ENCODE measurements at regions not wholly inside any gene's neighbourhood (a gene's known extent, or its start where the extent isn't known, plus 50 kb on each side); places are given as distances from the start of the nearest gene placed in this dataset.

DNA sequence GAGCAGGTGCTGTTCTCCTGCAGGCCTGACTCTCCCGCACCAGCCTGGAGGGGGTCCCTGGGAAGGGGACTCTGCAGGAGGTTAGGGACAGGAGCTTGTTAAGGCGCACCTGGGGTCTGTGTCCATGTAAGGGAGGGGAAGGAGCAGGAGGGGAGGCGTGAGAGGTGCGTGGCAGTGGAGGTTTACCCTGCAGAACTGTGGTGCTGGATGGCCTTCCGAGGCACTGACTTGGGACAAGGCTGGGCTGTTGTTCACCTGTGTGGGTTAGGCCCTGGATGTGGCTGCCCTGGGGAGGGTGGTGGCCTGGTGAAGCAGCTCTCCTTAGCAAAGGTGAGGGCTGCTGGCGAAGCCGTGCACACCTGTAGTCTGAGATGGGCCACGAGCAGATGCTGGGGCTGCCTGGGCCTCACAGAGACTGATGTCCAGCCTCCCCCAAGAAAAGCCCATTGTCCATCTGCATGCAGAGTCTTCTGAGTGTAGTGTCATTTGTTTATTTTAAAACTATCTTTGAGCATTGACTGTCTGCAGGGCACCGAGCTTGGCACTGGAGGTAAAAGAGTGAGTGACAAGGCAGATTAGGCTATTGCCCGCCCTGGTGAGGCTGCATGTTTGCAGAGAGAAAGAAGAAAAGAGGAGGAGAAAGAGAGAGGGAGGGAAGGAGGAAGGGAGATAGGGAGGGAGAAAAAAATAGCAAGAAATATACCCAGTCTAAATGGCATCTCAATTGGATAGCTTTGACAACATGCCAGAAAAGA is 225.3 kb downstream of the GLRX3 start:
- DNase-seq = no peak
- no peaks in the 10 kb centered on the region for H3K4me1 Mint-ChIP-seq (ENCODE audit: low read depth, unreplicated experiment)
- H3K27ac Mint-ChIP-seq (ENCODE audit: unreplicated experiment) = no peak overlapping the region
- CTCF ChIA-PET = no interaction called here
- H3K9me3 Mint-ChIP-seq (ENCODE audit: low read depth, unreplicated experiment) = peaks cover 16% of the 10 kb centered on the region
- H3K4me3 Mint-ChIP-seq (ENCODE audit: low read depth, unreplicated experiment) = no peak overlapping the region
- no peak for TF ChIP-seq CTCF (IDR thresholded peaks at IDR 0.05; ENCODE audit: unreplicated experiment)
- BruUV-seq (replicated peaks) = no TSS peak
- no peaks in the 10 kb centered on the region for H3K27me3 Mint-ChIP-seq (ENCODE audit: unreplicated experiment)
- no peaks in the 10 kb centered on the region for H3K36me3 Mint-ChIP-seq (ENCODE audit: insufficient read depth, unreplicated experiment)
- intact Hi-C loops (cut with micrococcal nuclease; ENCODE audit: unreplicated experiment) = no loop called here

DNA sequence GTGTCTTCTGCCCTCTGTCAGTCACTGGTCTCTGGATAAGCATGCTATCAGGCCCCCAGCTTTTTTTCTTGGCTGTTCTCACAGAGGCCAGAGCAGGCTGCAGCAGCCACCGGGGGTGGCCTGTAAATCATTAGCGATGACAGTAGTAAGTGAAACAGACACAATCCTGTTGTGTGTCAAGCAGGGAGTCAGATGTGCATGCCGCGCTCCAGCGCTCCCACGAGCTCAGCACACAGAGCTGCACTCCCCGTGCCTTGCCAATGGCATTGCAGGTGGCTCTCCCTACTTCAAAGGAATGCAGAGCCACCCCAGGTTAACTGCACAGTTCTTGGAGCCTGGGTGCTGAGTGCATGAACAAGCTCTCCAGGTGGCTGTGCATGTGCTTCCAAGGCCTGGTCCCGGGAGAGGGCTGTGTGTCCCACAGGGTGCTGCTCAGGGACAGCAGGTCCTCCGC is 226.1 kb downstream of the GLRX3 start:
- no TSS peak for BruUV-seq (replicated peaks)
- CTCF ChIA-PET = no interaction called here
- Mint-ChIP-seq H3K4me1 (ENCODE audit: low read depth, unreplicated experiment) (no peaks in the 10 kb centered on the region), H3K27me3 (ENCODE audit: unreplicated experiment) (no peaks in the 10 kb centered on the region), H3K9me3 (ENCODE audit: low read depth, unreplicated experiment) (peaks cover 16% of the 10 kb centered on the region), H3K27ac (ENCODE audit: unreplicated experiment) (no peak overlapping the region), H3K4me3 (ENCODE audit: low read depth, unreplicated experiment) (no peak overlapping the region), H3K36me3 (ENCODE audit: insufficient read depth, unreplicated experiment) (no peaks in the 10 kb centered on the region)
- intact Hi-C loops (cut with micrococcal nuclease; ENCODE audit: unreplicated experiment) = no loop called here
- TF ChIP-seq CTCF (IDR thresholded peaks at IDR 0.05; ENCODE audit: unreplicated experiment) = no peak
- no peak for DNase-seq

GRCh38 chr10:130363051-130363450 is 226.9 kb downstream of the GLRX3 start:
- no peaks in the 10 kb centered on the region for H3K4me1 Mint-ChIP-seq (ENCODE audit: low read depth, unreplicated experiment)
- CTCF ChIA-PET = no interaction called here
- no peaks in the 10 kb centered on the region for H3K36me3 Mint-ChIP-seq (ENCODE audit: insufficient read depth, unreplicated experiment)
- H3K27ac Mint-ChIP-seq (ENCODE audit: unreplicated experiment) = no peak overlapping the region
- DNase-seq = no peak
- no peak for TF ChIP-seq CTCF (IDR thresholded peaks at IDR 0.05; ENCODE audit: unreplicated experiment)
- peaks cover 15% of the 10 kb centered on the region for H3K9me3 Mint-ChIP-seq (ENCODE audit: low read depth, unreplicated experiment)
- no peaks in the 10 kb centered on the region for H3K27me3 Mint-ChIP-seq (ENCODE audit: unreplicated experiment)
- no TSS peak for BruUV-seq (replicated peaks)
- no peak overlapping the region for H3K4me3 Mint-ChIP-seq (ENCODE audit: low read depth, unreplicated experiment)
- intact Hi-C loops (cut with micrococcal nuclease; ENCODE audit: unreplicated experiment) = no loop called here

DNA sequence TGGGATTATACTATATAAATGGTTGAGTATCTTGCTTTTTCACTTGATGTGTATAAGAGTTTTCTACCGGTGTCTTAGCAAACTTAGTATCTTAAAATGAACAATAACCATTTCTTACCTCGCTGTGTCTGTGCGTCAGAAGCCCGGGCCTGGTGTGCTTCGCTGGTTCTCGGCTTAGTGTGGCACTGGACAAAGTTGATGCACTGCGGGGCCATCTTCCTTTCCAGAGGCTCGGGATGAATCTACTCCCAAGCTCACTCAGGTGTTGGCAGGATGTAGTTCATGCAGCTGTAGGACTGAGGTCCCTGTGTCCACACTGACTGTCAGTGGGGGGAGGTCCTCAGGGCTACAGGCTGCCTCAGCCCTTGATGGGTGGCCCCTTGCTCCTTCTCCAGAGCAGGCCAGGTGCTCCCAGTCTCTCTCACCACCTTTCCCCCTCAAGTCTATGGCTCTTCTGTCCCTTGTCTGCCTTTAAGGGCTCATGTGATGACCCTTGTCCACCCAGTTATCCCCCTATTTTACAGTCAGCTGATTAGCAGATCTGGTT is 227.8 kb downstream of the GLRX3 start:
- H3K9me3 Mint-ChIP-seq (ENCODE audit: low read depth, unreplicated experiment) = peaks cover 17% of the 10 kb centered on the region
- H3K4me3 Mint-ChIP-seq (ENCODE audit: low read depth, unreplicated experiment) = no peak overlapping the region
- no TSS peak for BruUV-seq (replicated peaks)
- no peak for TF ChIP-seq CTCF (IDR thresholded peaks at IDR 0.05; ENCODE audit: unreplicated experiment)
- DNase-seq = no peak
- no peaks in the 10 kb centered on the region for H3K27me3 Mint-ChIP-seq (ENCODE audit: unreplicated experiment)
- H3K4me1 Mint-ChIP-seq (ENCODE audit: low read depth, unreplicated experiment) = no peaks in the 10 kb centered on the region
- CTCF ChIA-PET = no interaction called here
- H3K27ac Mint-ChIP-seq (ENCODE audit: unreplicated experiment) = no peak overlapping the region
- no peaks in the 10 kb centered on the region for H3K36me3 Mint-ChIP-seq (ENCODE audit: insufficient read depth, unreplicated experiment)
- intact Hi-C loops (cut with micrococcal nuclease; ENCODE audit: unreplicated experiment) = no loop called here
